ENCODE measurements at regions not wholly inside any gene's neighbourhood (a gene's known extent, or its start where the extent isn't known, plus 50 kb on each side); places are given as distances from the start of the nearest gene placed in this dataset.

DNA sequence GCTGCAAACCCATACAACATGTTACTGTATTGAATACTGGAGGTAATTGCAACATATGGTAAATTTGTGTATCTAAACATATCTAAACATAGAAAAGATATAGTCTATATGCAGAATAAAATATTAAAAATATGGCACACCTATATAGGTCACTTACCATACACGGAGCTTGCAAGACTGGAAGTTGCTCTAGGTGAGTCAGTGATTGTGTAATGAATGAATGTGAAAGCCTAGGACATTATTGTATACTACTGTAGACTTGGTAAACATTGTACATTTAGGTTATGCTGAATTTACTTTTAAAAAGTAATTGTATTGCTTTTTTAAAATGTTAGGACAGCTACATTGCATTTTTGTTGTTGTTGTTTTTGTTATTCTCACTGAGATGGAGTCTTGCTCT, 968.8 kb downstream of the TLE1 start:
- H3K4me3 ChIP-seq (ENCODE audit: low read depth, low read length) = no peak overlapping the region
- no peak for TF ChIP-seq CTCF (IDR thresholded peaks at IDR 0.05; ENCODE audit: control insufficient read depth, extremely low read depth, insufficient read depth)
- DNase-seq (ENCODE audit: low read depth) = no peak

DNA sequence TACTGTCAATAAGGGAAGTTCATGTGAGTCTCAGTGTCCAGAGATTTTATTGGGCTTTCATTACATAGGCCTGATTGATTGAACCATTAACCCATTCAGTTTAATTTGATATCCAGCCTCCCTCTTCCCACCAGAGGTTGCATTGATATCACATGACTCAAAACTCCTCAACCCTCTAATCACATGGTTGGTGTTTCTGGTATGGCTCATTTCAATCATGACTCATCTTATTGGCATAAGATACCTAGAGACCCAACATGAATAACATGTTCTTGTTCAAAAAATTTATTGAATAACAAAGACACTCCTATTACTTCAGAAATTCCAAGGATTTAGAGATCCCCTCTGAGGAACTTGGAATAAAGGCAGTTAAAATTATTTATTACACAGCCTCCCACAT, 982.2 kb downstream of the TLE1 start:
- TF ChIP-seq CTCF (IDR thresholded peaks at IDR 0.05; ENCODE audit: control insufficient read depth, extremely low read depth, insufficient read depth) = no peak
- DNase-seq (ENCODE audit: low read depth) = no peak
- H3K4me3 ChIP-seq (ENCODE audit: low read depth, low read length) = no peak overlapping the region

- no peak overlapping the region for H3K4me3 ChIP-seq (ENCODE audit: low read depth, low read length)
- no peak for TF ChIP-seq CTCF (IDR thresholded peaks at IDR 0.05; ENCODE audit: control insufficient read depth, extremely low read depth, insufficient read depth)
These were observed 988.3 kb downstream of the TLE1 start for GRCh38 chr9:80701061-80701460.

GRCh38 chr9:80699511-80699998, 989.8 kb downstream of the TLE1 start:
- H3K4me3 ChIP-seq (ENCODE audit: low read depth, low read length) = no peak overlapping the region
- TF ChIP-seq CTCF (IDR thresholded peaks at IDR 0.05; ENCODE audit: control insufficient read depth, extremely low read depth, insufficient read depth) = no peak
- no peak for DNase-seq (ENCODE audit: low read depth)

More at GRCh38 chr9:80701061-80701460, 988.3 kb downstream of the TLE1 start:
- no peak for DNase-seq (ENCODE audit: low read depth)

- DNase-seq (ENCODE audit: low read depth) = no peak
- TF ChIP-seq CTCF (IDR thresholded peaks at IDR 0.05; ENCODE audit: control insufficient read depth, extremely low read depth, insufficient read depth) = no peak
- no peak overlapping the region for H3K4me3 ChIP-seq (ENCODE audit: low read depth, low read length)
These were observed 990.5 kb downstream of the TLE1 start for GRCh38 chr9:80698725-80699410.

DNA sequence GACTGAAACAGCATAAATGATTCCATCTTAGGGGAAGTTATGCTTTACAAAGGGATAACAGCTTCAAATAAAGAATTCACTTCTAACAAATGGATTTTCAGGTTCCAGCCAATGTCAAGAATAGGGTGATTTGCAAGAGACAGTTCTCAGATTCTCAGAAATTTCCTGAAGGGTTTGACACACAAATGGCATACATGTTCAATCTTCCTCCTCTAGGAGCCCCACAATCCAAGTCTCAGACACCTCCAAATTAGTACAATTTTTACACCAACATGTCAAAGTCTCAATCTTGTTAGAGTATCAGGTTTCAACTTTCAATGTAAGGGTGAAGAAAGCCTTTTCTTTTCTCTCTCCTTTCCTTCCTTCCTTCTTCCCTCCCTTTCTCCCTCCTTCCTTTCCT, 996.6 kb downstream of the TLE1 start:
- no peak for DNase-seq (ENCODE audit: low read depth)
- TF ChIP-seq CTCF (IDR thresholded peaks at IDR 0.05; ENCODE audit: control insufficient read depth, extremely low read depth, insufficient read depth) = no peak

DNA sequence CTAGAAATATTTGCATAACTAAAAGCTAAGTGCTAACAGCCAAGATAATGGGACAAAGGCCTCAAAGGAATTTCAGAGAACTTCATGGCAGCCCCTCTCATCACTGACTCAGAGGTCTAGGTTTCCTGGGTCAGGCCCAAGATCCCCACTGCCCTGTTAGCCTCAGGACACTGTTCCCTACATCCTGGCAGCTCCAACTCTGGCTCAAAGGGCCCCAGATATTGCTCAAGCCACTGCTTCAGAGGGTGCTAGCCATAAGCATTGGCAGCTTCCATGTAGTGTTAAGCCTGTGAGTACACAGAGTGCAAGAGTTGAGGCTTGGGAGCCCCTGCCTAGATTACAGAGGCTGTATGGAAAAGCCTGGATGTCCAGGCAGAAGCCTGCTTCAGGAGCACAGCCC, 998.1 kb downstream of the TLE1 start:
- DNase-seq (ENCODE audit: low read depth) = no peak
- H3K4me3 ChIP-seq (ENCODE audit: low read depth, low read length) = no peak overlapping the region
- no peak for TF ChIP-seq CTCF (IDR thresholded peaks at IDR 0.05; ENCODE audit: control insufficient read depth, extremely low read depth, insufficient read depth)

More for the DNA sequence above, 996.6 kb downstream of the TLE1 start:
- H3K4me3 ChIP-seq (ENCODE audit: low read depth, low read length) = no peak overlapping the region
